ENCODE measurements at regions not wholly inside any gene's neighbourhood (a gene's known extent, or its start where the extent isn't known, plus 50 kb on each side); places are given as distances from the start of the nearest gene placed in this dataset.

DNA sequence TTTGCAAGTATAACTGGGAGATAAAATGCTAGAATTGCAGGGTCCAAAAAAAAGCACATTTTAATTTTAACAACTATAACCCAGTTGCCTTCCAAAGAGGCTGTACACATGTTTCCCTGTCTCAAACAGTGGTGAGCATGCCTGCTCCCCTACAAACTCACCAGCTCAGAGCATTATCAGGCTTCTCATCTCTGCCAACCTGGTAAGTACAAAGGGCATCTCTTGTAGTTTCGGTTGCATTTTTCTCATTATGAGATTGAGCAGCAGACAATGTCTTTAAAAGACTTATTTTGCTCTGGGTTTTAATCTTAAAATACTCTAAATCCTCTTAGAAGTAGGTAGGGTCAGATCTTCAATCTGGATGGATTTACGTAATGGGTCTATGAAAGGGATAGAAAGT is 107.1 kb upstream of the MSX2 start:
- TF ChIP-seq, protein P1, sequence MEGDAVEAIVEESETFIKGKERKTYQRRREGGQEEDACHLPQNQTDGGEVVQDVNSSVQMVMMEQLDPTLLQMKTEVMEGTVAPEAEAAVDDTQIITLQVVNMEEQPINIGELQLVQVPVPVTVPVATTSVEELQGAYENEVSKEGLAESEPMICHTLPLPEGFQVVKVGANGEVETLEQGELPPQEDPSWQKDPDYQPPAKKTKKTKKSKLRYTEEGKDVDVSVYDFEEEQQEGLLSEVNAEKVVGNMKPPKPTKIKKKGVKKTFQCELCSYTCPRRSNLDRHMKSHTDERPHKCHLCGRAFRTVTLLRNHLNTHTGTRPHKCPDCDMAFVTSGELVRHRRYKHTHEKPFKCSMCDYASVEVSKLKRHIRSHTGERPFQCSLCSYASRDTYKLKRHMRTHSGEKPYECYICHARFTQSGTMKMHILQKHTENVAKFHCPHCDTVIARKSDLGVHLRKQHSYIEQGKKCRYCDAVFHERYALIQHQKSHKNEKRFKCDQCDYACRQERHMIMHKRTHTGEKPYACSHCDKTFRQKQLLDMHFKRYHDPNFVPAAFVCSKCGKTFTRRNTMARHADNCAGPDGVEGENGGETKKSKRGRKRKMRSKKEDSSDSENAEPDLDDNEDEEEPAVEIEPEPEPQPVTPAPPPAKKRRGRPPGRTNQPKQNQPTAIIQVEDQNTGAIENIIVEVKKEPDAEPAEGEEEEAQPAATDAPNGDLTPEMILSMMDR (IDR thresholded peaks at IDR 0.05 in 8 of 11, conservative IDR thresholded peaks at IDR 0.05 in 3 of 11) = no peak
- TF ChIP-seq POLR2A (IDR thresholded peaks at IDR 0.05) = no peak
